ENCODE measurements at regions not wholly inside any gene's neighbourhood (a gene's known extent, or its start where the extent isn't known, plus 50 kb on each side); places are given as distances from the start of the nearest gene placed in this dataset.

DNA sequence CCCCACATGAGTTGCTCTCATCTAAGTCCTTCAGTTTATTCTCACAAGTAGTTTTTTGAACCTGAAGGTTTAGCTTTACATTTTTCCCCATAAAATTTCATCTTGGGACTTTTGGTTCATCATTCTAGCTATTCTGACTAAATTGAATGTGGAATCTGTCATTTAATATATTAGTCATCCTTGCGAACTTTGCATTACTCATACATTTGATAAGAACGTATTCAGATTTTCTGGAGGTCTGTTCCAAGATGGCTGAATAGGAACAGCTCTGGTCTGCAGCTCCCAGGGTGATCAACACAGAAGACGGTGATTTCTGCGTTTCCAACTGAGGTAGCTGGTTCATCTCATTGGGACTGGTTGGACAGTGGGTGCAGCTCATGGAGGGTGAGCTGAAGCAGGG is 59.8 kb upstream of the CSF1 start:
- H3K79me2 ChIP-seq (ENCODE audit: insufficient read depth, low read depth, low read length): no peaks in the 10 kb centered on the region
- H2AFZ ChIP-seq (ENCODE audit: low read length): no peak overlapping the region
- no peaks in the 10 kb centered on the region for H3K36me3 ChIP-seq (ENCODE audit: insufficient read depth, low read length)
- DNase-seq (ENCODE audit: low spot score): no peak
- no peak overlapping the region for H3K4me2 ChIP-seq (ENCODE audit: low read length)
- POLR2A ChIA-PET: no interaction called here
- no peak overlapping the region for H3K4me3 ChIP-seq (ENCODE audit: low read depth, low read length, poor library complexity, severe bottlenecking)
- no peak overlapping the region for H3K27ac ChIP-seq (ENCODE audit: low read depth, low read length, poor library complexity, severe bottlenecking)
- intact Hi-C loops (cut with micrococcal nuclease; ENCODE audit: unreplicated experiment): no loop called here
- H4K20me1 ChIP-seq (ENCODE audit: insufficient read depth, low read length): no peaks in the 10 kb centered on the region
- H3K9me2 ChIP-seq (ENCODE audit: insufficient read depth, low read length): no peaks in the 10 kb centered on the region
- BruUV-seq (replicated peaks): no TSS peak
- TF ChIP-seq, protein P1, sequence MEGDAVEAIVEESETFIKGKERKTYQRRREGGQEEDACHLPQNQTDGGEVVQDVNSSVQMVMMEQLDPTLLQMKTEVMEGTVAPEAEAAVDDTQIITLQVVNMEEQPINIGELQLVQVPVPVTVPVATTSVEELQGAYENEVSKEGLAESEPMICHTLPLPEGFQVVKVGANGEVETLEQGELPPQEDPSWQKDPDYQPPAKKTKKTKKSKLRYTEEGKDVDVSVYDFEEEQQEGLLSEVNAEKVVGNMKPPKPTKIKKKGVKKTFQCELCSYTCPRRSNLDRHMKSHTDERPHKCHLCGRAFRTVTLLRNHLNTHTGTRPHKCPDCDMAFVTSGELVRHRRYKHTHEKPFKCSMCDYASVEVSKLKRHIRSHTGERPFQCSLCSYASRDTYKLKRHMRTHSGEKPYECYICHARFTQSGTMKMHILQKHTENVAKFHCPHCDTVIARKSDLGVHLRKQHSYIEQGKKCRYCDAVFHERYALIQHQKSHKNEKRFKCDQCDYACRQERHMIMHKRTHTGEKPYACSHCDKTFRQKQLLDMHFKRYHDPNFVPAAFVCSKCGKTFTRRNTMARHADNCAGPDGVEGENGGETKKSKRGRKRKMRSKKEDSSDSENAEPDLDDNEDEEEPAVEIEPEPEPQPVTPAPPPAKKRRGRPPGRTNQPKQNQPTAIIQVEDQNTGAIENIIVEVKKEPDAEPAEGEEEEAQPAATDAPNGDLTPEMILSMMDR (conservative IDR thresholded peaks at IDR 0.05; ENCODE audit: low read length): no peak
- TF ChIP-seq EZH2phosphoT487 (IDR thresholded peaks at IDR 0.05; ENCODE audit: borderline replicate concordance, low read depth, low read length): no peak
- CTCF ChIA-PET (ENCODE audit: unreplicated experiment): no interaction called here
- no peaks in the 10 kb centered on the region for H3K9me3 ChIP-seq (ENCODE audit: low read length)
- no peaks in the 10 kb centered on the region for H3K4me1 ChIP-seq (ENCODE audit: insufficient read depth, low read length, poor library complexity, severe bottlenecking)

- Histone ChIP-seq H3K4me1 (ENCODE audit: insufficient read depth, low read length, poor library complexity, severe bottlenecking) (no peaks in the 10 kb centered on the region), H3K36me3 (ENCODE audit: insufficient read depth, low read length) (no peaks in the 10 kb centered on the region), H3K9me2 (ENCODE audit: insufficient read depth, low read length) (no peaks in the 10 kb centered on the region), H3K9me3 (ENCODE audit: low read length) (no peaks in the 10 kb centered on the region), H3K79me2 (ENCODE audit: insufficient read depth, low read depth, low read length) (no peaks in the 10 kb centered on the region), H3K4me2 (ENCODE audit: low read length) (no peak overlapping the region), H4K20me1 (ENCODE audit: insufficient read depth, low read length) (no peaks in the 10 kb centered on the region), H3K4me3 (ENCODE audit: low read depth, low read length, poor library complexity, severe bottlenecking) (no peak overlapping the region), H3K27ac (ENCODE audit: low read depth, low read length, poor library complexity, severe bottlenecking) (no peak overlapping the region), H2AFZ (ENCODE audit: low read length) (no peak overlapping the region)
- DNase-seq (ENCODE audit: low spot score): no peak
- ChIA-PET POLR2A (interaction anchor here (0.6 kb wide), 1 partner anchor 1018 kb away, joined by 6 read pairs; no protein-coding TSS in a partner anchor), CTCF (ENCODE audit: unreplicated experiment) (no interaction called here)
- TF ChIP-seq, protein P1 (conservative IDR thresholded peaks at IDR 0.05; ENCODE audit: low read length): no peak
- TF ChIP-seq EZH2phosphoT487 (IDR thresholded peaks at IDR 0.05; ENCODE audit: borderline replicate concordance, low read depth, low read length): no peak
- BruUV-seq (replicated peaks): no TSS peak
- intact Hi-C loops (cut with micrococcal nuclease; ENCODE audit: unreplicated experiment): no loop called here
Measured at GRCh38 chr1:109850194-109850593, 60.5 kb upstream of the CSF1 start.

DNA sequence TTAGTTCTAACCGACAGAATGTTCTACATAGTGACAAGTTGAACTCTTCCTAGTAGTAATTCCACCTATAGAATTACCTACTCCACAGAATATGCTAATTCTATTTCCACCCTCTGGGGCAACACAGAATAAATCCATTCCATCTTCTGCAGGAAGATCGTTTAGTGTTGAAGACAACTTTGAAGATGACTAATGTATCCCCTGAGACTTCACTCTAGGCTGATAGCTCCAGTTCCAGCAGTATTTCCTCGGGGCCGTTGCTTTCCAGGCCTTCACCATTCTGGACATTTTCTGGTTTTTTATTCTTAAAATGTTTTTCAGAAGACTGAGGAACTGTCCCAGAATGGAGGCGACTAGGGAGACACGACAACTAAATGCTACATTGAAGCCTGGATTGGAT is 61.0 kb upstream of the CSF1 start:
- Histone ChIP-seq H3K36me3 (ENCODE audit: insufficient read depth, low read length) (no peaks in the 10 kb centered on the region), H3K27ac (ENCODE audit: low read depth, low read length, poor library complexity, severe bottlenecking) (no peak overlapping the region), H4K20me1 (ENCODE audit: insufficient read depth, low read length) (no peaks in the 10 kb centered on the region), H3K9me3 (ENCODE audit: low read length) (no peaks in the 10 kb centered on the region), H3K9me2 (ENCODE audit: insufficient read depth, low read length) (no peaks in the 10 kb centered on the region), H2AFZ (ENCODE audit: low read length) (no peak overlapping the region), H3K79me2 (ENCODE audit: insufficient read depth, low read depth, low read length) (no peaks in the 10 kb centered on the region), H3K4me2 (ENCODE audit: low read length) (no peak overlapping the region), H3K4me1 (ENCODE audit: insufficient read depth, low read length, poor library complexity, severe bottlenecking) (no peaks in the 10 kb centered on the region), H3K4me3 (ENCODE audit: low read depth, low read length, poor library complexity, severe bottlenecking) (no peak overlapping the region)
- intact Hi-C loops (cut with micrococcal nuclease; ENCODE audit: unreplicated experiment): no loop called here
- BruUV-seq (replicated peaks): no TSS peak
- POLR2A ChIA-PET: no interaction called here
- CTCF ChIA-PET (ENCODE audit: unreplicated experiment): no interaction called here
- no peak for DNase-seq (ENCODE audit: low spot score)
- no peak for TF ChIP-seq EZH2phosphoT487 (IDR thresholded peaks at IDR 0.05; ENCODE audit: borderline replicate concordance, low read depth, low read length)
- TF ChIP-seq, protein P1 (conservative IDR thresholded peaks at IDR 0.05; ENCODE audit: low read length): no peak

Data from OCI-LY7 (cell line).